ENCODE measurements at regions not wholly inside any gene's neighbourhood (a gene's known extent, or its start where the extent isn't known, plus 50 kb on each side); places are given as distances from the start of the nearest gene placed in this dataset.
A peak's percentile ranks its signal among the peaks of the same experiment; 100 is the strongest.
"Not testable (repeated sequence)": the region's sequence is repeated elsewhere in the genome, so short reads cannot be mapped to it uniquely, and the experiment has no call there.

DNA sequence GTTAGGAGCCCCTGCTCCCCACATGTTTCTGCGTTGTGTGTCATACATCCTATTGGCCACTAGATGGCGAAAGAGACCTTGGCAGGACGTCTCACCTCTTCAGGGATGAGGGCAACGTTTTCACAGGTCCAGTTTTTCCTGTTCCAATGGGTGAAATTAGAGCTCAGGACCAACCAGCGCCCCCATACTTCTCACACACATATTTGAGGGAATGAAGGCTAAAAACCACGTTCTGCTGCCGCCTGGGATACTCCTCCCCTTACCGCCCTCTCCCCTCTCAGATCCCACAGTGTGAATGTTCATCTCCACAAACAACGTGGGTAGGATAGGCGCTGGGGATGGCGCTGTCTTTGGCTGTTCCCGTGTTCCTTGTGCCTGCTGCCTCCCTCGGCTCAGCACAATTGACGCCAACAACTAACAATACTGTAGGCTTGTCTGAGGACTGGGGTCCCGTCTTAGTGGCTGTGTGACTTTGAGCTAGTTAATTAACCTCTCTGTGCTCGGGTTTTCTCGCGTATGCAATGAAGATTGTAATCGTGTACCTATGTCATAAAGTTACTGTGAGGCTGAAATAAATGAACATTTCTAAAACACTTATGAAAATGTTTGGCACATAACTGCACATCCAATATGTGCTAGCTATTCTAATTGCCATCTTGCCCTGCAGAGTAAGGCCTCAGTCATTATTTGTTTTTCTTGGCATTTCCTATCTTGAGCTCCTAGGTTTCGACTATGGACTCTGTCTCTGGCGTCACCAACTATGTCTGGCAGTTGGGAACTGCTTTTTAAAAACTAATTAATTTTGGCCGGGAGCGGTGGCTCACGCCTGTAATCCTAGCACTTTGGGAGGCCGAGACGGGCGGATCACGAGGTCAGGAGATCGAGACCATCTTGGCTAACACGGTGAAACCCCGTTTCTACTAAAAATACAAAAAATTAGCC, 181.3 kb upstream of the STK26 start:
- in situ Hi-C loops (cut with MboI; ENCODE audit: low sequenced_read_pairs, unreplicated experiment): loop anchor here (10.0 to 25.0 kb wide), 2 partner anchors 373 to 771 kb away; partner anchors contain the start of gene RAP2C
- peak; percentile 73 for DNase-seq (ENCODE audit: low spot score)
- TF ChIP-seq CTCF (IDR thresholded peaks at IDR 0.05; ENCODE audit: borderline replicate concordance, control extremely low read depth, extremely low read depth, insufficient read depth, missing control alignments): peak; percentile 80

GRCh38 chrX:131843987-131844386, 179.1 kb upstream of the STK26 start:
- DNase-seq (ENCODE audit: low spot score): no peak
- in situ Hi-C loops (cut with MboI; ENCODE audit: low sequenced_read_pairs, unreplicated experiment): loop anchor here (10.0 to 25.0 kb wide), 2 partner anchors 371 to 768 kb away; partner anchors contain the start of gene RAP2C
- no peak for TF ChIP-seq CTCF (IDR thresholded peaks at IDR 0.05; ENCODE audit: borderline replicate concordance, control extremely low read depth, extremely low read depth, insufficient read depth, missing control alignments)

GRCh38 chrX:131845201-131845600, 177.9 kb upstream of the STK26 start:
- no peak for DNase-seq (ENCODE audit: low spot score)
- TF ChIP-seq CTCF (IDR thresholded peaks at IDR 0.05; ENCODE audit: borderline replicate concordance, control extremely low read depth, extremely low read depth, insufficient read depth, missing control alignments): no peak
- in situ Hi-C loops (cut with MboI; ENCODE audit: low sequenced_read_pairs, unreplicated experiment): loop anchor here (10.0 to 25.0 kb wide), 2 partner anchors 370 to 767 kb away; partner anchors contain the start of gene RAP2C

- TF ChIP-seq CTCF (IDR thresholded peaks at IDR 0.05; ENCODE audit: borderline replicate concordance, control extremely low read depth, extremely low read depth, insufficient read depth, missing control alignments): no peak
- in situ Hi-C loops (cut with MboI; ENCODE audit: low sequenced_read_pairs, unreplicated experiment): loop anchor here (10.0 to 25.0 kb wide), 2 partner anchors 369 to 767 kb away; partner anchors contain the start of gene RAP2C
- DNase-seq (ENCODE audit: low spot score): no peak
These were observed 177.3 kb upstream of the STK26 start for GRCh38 chrX:131845771-131846170.

DNA sequence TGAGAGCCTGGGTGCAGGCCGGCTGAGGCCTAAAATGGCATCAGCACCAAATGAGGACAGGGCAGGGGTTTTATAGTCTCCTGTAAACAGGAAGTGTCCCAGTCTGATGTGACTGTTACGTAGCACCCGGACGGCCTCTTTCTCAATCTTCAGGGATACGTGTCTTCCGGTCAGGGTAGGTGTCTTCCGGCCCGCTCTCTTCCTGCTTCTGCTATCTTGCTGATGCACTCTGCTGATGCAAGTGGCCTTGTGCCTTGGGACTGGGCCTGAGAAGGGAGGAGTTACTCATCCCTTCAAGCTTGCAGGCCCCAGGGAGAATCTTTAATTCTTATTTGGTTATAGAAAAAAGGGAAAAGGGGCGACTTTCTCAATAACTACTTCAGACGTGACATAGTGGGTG, 172.1 kb upstream of the STK26 start:
- not testable (repeated sequence) for DNase-seq (ENCODE audit: low spot score)

DNA sequence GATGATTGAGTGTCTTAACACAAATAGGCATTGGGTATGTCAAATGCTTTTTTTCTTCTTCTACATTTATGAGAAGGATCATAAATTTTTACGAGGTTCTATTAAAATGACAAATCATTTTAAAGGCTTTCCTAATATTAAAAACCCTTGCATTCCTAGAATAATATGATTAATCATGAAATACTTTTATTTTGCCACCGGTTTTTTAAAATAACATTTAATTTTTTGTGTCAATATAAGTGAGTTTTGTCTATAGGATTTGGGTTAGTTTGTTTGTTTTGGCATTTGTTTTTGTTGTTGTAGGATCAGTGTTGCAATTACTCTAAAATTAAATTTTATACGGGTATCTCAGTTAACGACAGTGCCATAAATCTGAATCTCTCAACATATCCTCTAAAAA, 169.7 kb upstream of the STK26 start:
- in situ Hi-C loops (cut with MboI; ENCODE audit: low sequenced_read_pairs, unreplicated experiment): loop anchor here (25.0 kb wide), 1 partner anchor 234 kb away; no protein-coding TSS in a partner anchor
- DNase-seq (ENCODE audit: low spot score): no peak
- no peak for TF ChIP-seq CTCF (IDR thresholded peaks at IDR 0.05; ENCODE audit: borderline replicate concordance, control extremely low read depth, extremely low read depth, insufficient read depth, missing control alignments)

More for the DNA sequence above, 172.1 kb upstream of the STK26 start:
- in situ Hi-C loops (cut with MboI; ENCODE audit: low sequenced_read_pairs, unreplicated experiment): loop anchor here (25.0 kb wide), 1 partner anchor 236 kb away; no protein-coding TSS in a partner anchor

DNA sequence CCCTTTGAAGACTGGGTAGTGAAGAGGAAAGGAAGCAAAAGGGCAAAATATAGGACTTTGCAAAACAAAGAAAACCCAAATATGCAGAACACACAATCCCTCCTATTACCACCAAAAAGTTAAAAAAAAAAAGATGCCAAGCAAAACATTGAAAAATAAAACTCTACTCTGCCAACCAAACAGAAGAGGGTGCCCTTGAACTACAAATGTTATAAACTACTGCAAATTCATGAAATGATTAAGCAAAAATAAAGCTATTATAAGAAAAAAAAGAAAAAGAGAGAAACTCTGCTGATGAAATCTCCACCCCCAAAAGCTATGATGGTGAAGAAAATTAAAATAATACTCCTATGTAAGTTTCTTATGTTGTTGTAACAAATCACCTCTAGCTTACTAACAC, 168.5 kb upstream of the STK26 start:
- in situ Hi-C loops (cut with MboI; ENCODE audit: low sequenced_read_pairs, unreplicated experiment): loop anchor here (25.0 kb wide), 1 partner anchor 233 kb away; no protein-coding TSS in a partner anchor
- DNase-seq (ENCODE audit: low spot score): no peak
- no peak for TF ChIP-seq CTCF (IDR thresholded peaks at IDR 0.05; ENCODE audit: borderline replicate concordance, control extremely low read depth, extremely low read depth, insufficient read depth, missing control alignments)
